Right lobe of liver (tissue), 4 donors: ENCODE measurements at regions not wholly inside any gene's neighbourhood (a gene's known extent, or its start where the extent isn't known, plus 50 kb on each side); places are given as distances from the start of the nearest gene placed in this dataset.

Experiments used
- CTCF ChIP-seq, 4 donors: fragments of 200-600 bp in 3 of 4; fragments of 450-650 bp in 1 of 4; IDR thresholded peaks; one replicate each; pipeline versions ENCODE4 v1.5.1 to v1.8.0; 2016 to 2022; ENCODE audit warnings: antibody characterized with exemption in 4 of 4, mild to moderate bottlenecking in 2 of 4
- POLR2A ChIP-seq: fragments of 450-650 bp; IDR thresholded peaks from one replicate; pipeline ENCODE4 v1.6.1; 2017; ENCODE audit warnings: antibody characterized with exemption, mild to moderate bottlenecking
- donor health status: DM: no; HTN: no; CAD: no.
- donor health status: DM: no; HTN: no; CAD: no.
- donor health status: DM: no; HTN: yes; CAD: no.

GRCh38 chr2:82342356-82342755, 2037.8 kb upstream of the LRRTM1 start:
- TF ChIP-seq CTCF (IDR thresholded peaks at IDR 0.05) (no peak), POLR2A (no peak)
